Astrocyte (in vitro differentiated cells and primary cell): ENCODE measurements at regions not wholly inside any gene's neighbourhood (a gene's known extent, or its start where the extent isn't known, plus 50 kb on each side); places are given as distances from the start of the nearest gene placed in this dataset.

Experiments used
- DNase-seq: peaks from one replicate; pipeline ENCODE4 v3.0.0-alpha.2; 2010; ENCODE audit warnings: low read depth
- FAIRE-seq: peaks from 2 replicates; lab custom pipeline; 2011; peaks lifted over from hg19 to GRCh38; lab: Jason Lieb, UNC
- H2AFZ ChIP-seq: 2 replicates; pipeline ENCODE4 v1.6.0; 2012; ENCODE audit warnings: low read depth, low read length, inconsistent platforms
- H3K27ac ChIP-seq: 2 replicates; pipeline ENCODE4 v1.5.1; 2011; ENCODE audit warnings: low read depth, low read length, inconsistent platforms
- H3K27me3 ChIP-seq: 2 replicates; pipeline ENCODE4 v1.6.0; 2011; ENCODE audit warnings: low read length, inconsistent platforms; ENCODE audit not compliant: insufficient read depth
- H3K36me3 ChIP-seq: 2 replicates; pipeline ENCODE4 v1.5.1; 2011; ENCODE audit warnings: low read length, inconsistent platforms; ENCODE audit not compliant: insufficient read depth
- H3K4me1 ChIP-seq: 2 replicates; pipeline ENCODE4 v1.5.1; 2011; ENCODE audit warnings: low read length, inconsistent platforms; ENCODE audit not compliant: insufficient read depth
- H3K4me2 ChIP-seq: 2 replicates; pipeline ENCODE4 v1.6.0; 2012; ENCODE audit warnings: low read length, inconsistent platforms
- H3K4me3 ChIP-seq: 2 replicates; pipeline ENCODE4 v1.5.1; 2011; ENCODE audit warnings: low read depth, mild to moderate bottlenecking, low read length, inconsistent platforms; ENCODE audit not compliant: insufficient read depth
- H3K79me2 ChIP-seq: 2 replicates; pipeline ENCODE4 v1.6.0; 2012; ENCODE audit warnings: mild to moderate bottlenecking, low read length, inconsistent platforms; ENCODE audit not compliant: insufficient read depth
- H3K9ac ChIP-seq: 2 replicates; pipeline ENCODE4 v1.6.0; 2012; ENCODE audit warnings: mild to moderate bottlenecking, low read length, inconsistent platforms
- H3K9me3 ChIP-seq: 2 replicates; pipeline ENCODE4 v1.5.1; 2012; ENCODE audit warnings: low read depth, mild to moderate bottlenecking, low read length, inconsistent platforms; ENCODE audit not compliant: insufficient read depth
- H4K20me1 ChIP-seq: 2 replicates; pipeline ENCODE4 v1.6.0; 2012; ENCODE audit warnings: low read length, inconsistent platforms; ENCODE audit not compliant: insufficient read depth
- H3K27ac Mint-ChIP-seq: one replicate; pipeline ENCODE4 v1.8.0; 2021; ENCODE audit warnings: mild to moderate bottlenecking, mixed read lengths; ENCODE audit not compliant: unreplicated experiment
- H3K27me3 Mint-ChIP-seq: one replicate; pipeline ENCODE4 v1.8.0; 2021; ENCODE audit warnings: low read depth, mixed read lengths; ENCODE audit not compliant: unreplicated experiment
- H3K36me3 Mint-ChIP-seq: one replicate; pipeline ENCODE4 v1.8.0; 2021; ENCODE audit warnings: low read depth, mixed read lengths; ENCODE audit not compliant: unreplicated experiment
- H3K4me1 Mint-ChIP-seq: one replicate; pipeline ENCODE4 v1.8.0; 2021; ENCODE audit warnings: low read depth, mixed read lengths; ENCODE audit not compliant: unreplicated experiment
- H3K4me3 Mint-ChIP-seq: one replicate; pipeline ENCODE4 v1.8.0; 2021; ENCODE audit warnings: mild to moderate bottlenecking, moderate library complexity, mixed read lengths; ENCODE audit not compliant: unreplicated experiment
- H3K9me3 Mint-ChIP-seq: one replicate; pipeline ENCODE4 v1.8.0; 2021; ENCODE audit warnings: mild to moderate bottlenecking, mixed read lengths; ENCODE audit not compliant: unreplicated experiment
- EZH2 ChIP-seq: IDR thresholded peaks from 2 replicates; pipeline ENCODE4 v1.6.1; 2012; ENCODE audit warnings: mild to moderate bottlenecking, low read length, inconsistent platforms; ENCODE audit not compliant: insufficient read depth
- TF ChIP-seq, protein P1 (sequence below): IDR thresholded peaks from 2 replicates; pipeline ENCODE4 v1.5.1; 2011; ENCODE audit warnings: low read depth, mild to moderate bottlenecking, inconsistent platforms, low read length, moderate library complexity; ENCODE audit not compliant: insufficient read depth

- peaks cover 71% of the 10 kb centered on the region for H3K27me3 Mint-ChIP-seq
- H3K4me3 Mint-ChIP-seq: no peak overlapping the region
- H3K79me2 ChIP-seq: no peaks in the 10 kb centered on the region
- H3K9ac ChIP-seq: no peak overlapping the region
- TF ChIP-seq, protein P1, sequence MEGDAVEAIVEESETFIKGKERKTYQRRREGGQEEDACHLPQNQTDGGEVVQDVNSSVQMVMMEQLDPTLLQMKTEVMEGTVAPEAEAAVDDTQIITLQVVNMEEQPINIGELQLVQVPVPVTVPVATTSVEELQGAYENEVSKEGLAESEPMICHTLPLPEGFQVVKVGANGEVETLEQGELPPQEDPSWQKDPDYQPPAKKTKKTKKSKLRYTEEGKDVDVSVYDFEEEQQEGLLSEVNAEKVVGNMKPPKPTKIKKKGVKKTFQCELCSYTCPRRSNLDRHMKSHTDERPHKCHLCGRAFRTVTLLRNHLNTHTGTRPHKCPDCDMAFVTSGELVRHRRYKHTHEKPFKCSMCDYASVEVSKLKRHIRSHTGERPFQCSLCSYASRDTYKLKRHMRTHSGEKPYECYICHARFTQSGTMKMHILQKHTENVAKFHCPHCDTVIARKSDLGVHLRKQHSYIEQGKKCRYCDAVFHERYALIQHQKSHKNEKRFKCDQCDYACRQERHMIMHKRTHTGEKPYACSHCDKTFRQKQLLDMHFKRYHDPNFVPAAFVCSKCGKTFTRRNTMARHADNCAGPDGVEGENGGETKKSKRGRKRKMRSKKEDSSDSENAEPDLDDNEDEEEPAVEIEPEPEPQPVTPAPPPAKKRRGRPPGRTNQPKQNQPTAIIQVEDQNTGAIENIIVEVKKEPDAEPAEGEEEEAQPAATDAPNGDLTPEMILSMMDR: no peak
- no peak for TF ChIP-seq EZH2
- H3K4me1 ChIP-seq: no peaks in the 10 kb centered on the region
- H3K27ac ChIP-seq: no peak overlapping the region
- H3K27me3 ChIP-seq: peaks cover 11% of the 10 kb centered on the region
- H3K9me3 Mint-ChIP-seq: peaks cover 4% of the 10 kb centered on the region
- no peaks in the 10 kb centered on the region for H3K36me3 ChIP-seq
- H3K27ac Mint-ChIP-seq: no peak overlapping the region
- DNase-seq: no peak
- no peak overlapping the region for H2AFZ ChIP-seq
- FAIRE-seq: no peak
- H3K4me1 Mint-ChIP-seq: no peaks in the 10 kb centered on the region
- no peak overlapping the region for H3K4me3 ChIP-seq
- H3K4me2 ChIP-seq: no peak overlapping the region
- H3K36me3 Mint-ChIP-seq: peaks cover 1% of the 10 kb centered on the region
- no peaks in the 10 kb centered on the region for H4K20me1 ChIP-seq
- H3K9me3 ChIP-seq: no peaks in the 10 kb centered on the region
Observed at GRCh38 chr17:79405823-79406222, 205.0 kb downstream of the RBFOX3 start.

DNA sequence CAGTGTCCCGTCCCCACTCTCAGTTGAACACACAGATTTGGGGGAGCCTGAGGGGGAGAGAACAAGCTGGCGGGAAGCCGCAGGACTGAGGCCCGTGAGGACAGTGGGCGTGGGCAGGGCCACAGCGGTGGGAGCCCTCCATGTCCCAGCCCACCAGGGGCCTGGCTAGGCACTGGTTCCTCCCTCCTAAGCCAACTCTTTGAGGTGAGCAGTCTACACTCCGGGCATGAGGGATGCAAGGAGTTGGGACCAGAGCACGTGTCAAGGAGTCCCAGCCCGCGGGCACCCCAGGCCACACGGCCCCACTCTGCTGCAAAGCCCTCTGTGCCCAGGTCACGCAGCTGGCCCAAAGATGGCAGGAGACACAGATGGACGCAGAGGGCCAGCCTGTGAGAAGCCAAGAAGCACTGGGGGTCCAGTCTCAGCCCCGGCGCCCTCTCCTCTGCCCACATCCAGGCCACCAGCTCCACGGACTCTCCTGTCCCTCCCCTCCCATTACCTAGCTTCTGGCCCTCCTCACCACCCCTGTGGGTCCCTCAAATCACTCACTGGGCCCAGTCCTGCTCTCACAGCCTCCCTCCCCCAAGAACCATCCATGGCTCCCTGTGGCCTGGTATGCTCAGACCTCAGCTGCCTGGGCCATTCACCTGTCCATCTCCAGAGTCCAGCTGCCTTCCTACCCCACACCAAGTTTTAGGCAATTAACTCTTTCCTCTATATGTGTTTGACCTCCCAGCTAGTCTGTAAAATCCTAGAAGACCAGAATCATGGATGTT, 206.5 kb downstream of the RBFOX3 start:
- Histone ChIP-seq H3K36me3 (no peaks in the 10 kb centered on the region), H3K4me3 (no peak overlapping the region), H3K27me3 (peaks cover 21% of the 10 kb centered on the region), H3K9ac (no peak overlapping the region), H3K79me2 (no peaks in the 10 kb centered on the region), H2AFZ (no peak overlapping the region), H3K9me3 (no peaks in the 10 kb centered on the region), H3K27ac (no peak overlapping the region), H3K4me1 (no peaks in the 10 kb centered on the region), H4K20me1 (no peaks in the 10 kb centered on the region), H3K4me2 (no peak overlapping the region)
- TF ChIP-seq, protein P1: no peak
- TF ChIP-seq EZH2: no peak
- no peak for DNase-seq
- Mint-ChIP-seq H3K27ac (no peak overlapping the region), H3K4me1 (no peaks in the 10 kb centered on the region), H3K36me3 (peaks cover 1% of the 10 kb centered on the region), H3K27me3 (peaks cover 75% of the 10 kb centered on the region), H3K9me3 (peaks cover 4% of the 10 kb centered on the region), H3K4me3 (no peak overlapping the region)
- FAIRE-seq: no peak
